HFFc6 (cell line): ENCODE measurements at regions not wholly inside any gene's neighbourhood (a gene's known extent, or its start where the extent isn't known, plus 50 kb on each side); places are given as distances from the start of the nearest gene placed in this dataset.

Source experiments
- DNase-seq: peaks from one replicate; pipeline ENCODE4 v3.0.0-alpha.2; 2018
- H3K27ac Mint-ChIP-seq: 2 replicates; pipeline ENCODE4 v1.8.0; 2020; ENCODE audit warnings: mild to moderate bottlenecking, mixed read lengths
- H3K27me3 Mint-ChIP-seq: 2 replicates; pipeline ENCODE4 v1.8.0; 2021; ENCODE audit warnings: mild to moderate bottlenecking, moderate library complexity, mixed read lengths; ENCODE audit not compliant: insufficient read depth
- H3K36me3 Mint-ChIP-seq: 2 replicates; pipeline ENCODE4 v1.8.0; 2021; ENCODE audit warnings: low read depth, mixed read lengths
- H3K4me1 Mint-ChIP-seq: 2 replicates; pipeline ENCODE4 v1.8.0; 2020; ENCODE audit warnings: low read depth, mixed read lengths
- H3K4me3 Mint-ChIP-seq: 2 replicates; pipeline ENCODE4 v1.8.0; 2020; ENCODE audit warnings: mild to moderate bottlenecking, moderate library complexity, mixed read lengths
- H3K9me3 Mint-ChIP-seq: 2 replicates; pipeline ENCODE4 v1.8.0; 2020; ENCODE audit warnings: mild to moderate bottlenecking, mixed read lengths
- TF ChIP-seq, protein P1 (sequence below): fragments of 200-600 bp; sonication (generic); IDR thresholded peaks from 2 replicates; pipeline ENCODE4 v1.5.0; 2021; ENCODE audit warnings: antibody characterized with exemption, mild to moderate bottlenecking

GRCh38 chr7:110066843-110067242 lies 1024.1 kb upstream of the LRRN3 start:
- H3K4me3 Mint-ChIP-seq, result no peak overlapping the region
- H3K36me3 Mint-ChIP-seq, result no peaks in the 10 kb centered on the region; the same call in 1 of the 2 replicates
- no peaks in the 10 kb centered on the region; the same call in none of the 2 replicates for H3K27me3 Mint-ChIP-seq
- no peak overlapping the region for H3K27ac Mint-ChIP-seq
- TF ChIP-seq, protein P1, sequence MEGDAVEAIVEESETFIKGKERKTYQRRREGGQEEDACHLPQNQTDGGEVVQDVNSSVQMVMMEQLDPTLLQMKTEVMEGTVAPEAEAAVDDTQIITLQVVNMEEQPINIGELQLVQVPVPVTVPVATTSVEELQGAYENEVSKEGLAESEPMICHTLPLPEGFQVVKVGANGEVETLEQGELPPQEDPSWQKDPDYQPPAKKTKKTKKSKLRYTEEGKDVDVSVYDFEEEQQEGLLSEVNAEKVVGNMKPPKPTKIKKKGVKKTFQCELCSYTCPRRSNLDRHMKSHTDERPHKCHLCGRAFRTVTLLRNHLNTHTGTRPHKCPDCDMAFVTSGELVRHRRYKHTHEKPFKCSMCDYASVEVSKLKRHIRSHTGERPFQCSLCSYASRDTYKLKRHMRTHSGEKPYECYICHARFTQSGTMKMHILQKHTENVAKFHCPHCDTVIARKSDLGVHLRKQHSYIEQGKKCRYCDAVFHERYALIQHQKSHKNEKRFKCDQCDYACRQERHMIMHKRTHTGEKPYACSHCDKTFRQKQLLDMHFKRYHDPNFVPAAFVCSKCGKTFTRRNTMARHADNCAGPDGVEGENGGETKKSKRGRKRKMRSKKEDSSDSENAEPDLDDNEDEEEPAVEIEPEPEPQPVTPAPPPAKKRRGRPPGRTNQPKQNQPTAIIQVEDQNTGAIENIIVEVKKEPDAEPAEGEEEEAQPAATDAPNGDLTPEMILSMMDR, result no peak
- H3K9me3 Mint-ChIP-seq, result no peaks in the 10 kb centered on the region
- DNase-seq, result no peak
- no peaks in the 10 kb centered on the region for H3K4me1 Mint-ChIP-seq

- no peak overlapping the region for H3K4me3 Mint-ChIP-seq
- no peak overlapping the region for H3K27ac Mint-ChIP-seq
- peaks cover 2% of the 10 kb centered on the region for H3K4me1 Mint-ChIP-seq
- no peak for DNase-seq
- TF ChIP-seq, protein P1, result no peak
- no peaks in the 10 kb centered on the region; the same call in 1 of the 2 replicates for H3K36me3 Mint-ChIP-seq
- no peaks in the 10 kb centered on the region; the same call in 1 of the 2 replicates for H3K27me3 Mint-ChIP-seq
- H3K9me3 Mint-ChIP-seq, result no peaks in the 10 kb centered on the region
These were observed 1019.7 kb upstream of the LRRN3 start for GRCh38 chr7:110071192-110071591.

DNA sequence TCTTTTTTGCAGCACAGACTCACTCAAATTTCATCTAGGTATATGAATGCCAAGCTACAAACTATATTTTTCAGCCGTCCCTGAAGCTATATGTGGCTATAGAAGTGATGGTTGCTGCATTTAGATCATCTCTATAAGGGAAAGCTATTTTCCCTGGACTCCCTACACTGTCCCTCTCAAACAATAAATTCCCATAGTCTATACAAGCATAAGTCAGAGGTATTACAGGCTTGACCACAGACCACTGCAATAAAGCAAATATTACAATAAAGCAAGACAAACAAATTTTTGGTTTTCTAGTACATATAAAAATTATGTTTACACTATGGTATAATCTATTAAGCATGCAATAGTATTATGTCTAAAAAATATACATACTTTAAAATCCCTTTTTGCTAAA lies 1015.5 kb upstream of the LRRN3 start:
- Mint-ChIP-seq H3K27me3 (no peaks in the 10 kb centered on the region), H3K9me3 (no peaks in the 10 kb centered on the region), H3K36me3 (no peaks in the 10 kb centered on the region), H3K27ac (no peak overlapping the region), H3K4me1 (peaks cover 9% of the 10 kb centered on the region), H3K4me3 (no peak overlapping the region)
- TF ChIP-seq, protein P1, result no peak
- DNase-seq, result no peak

- TF ChIP-seq, protein P1, result no peak
- H3K9me3 Mint-ChIP-seq, result no peaks in the 10 kb centered on the region
- H3K36me3 Mint-ChIP-seq, result no peaks in the 10 kb centered on the region
- DNase-seq, result no peak
- no peak overlapping the region for H3K4me3 Mint-ChIP-seq
- no peaks in the 10 kb centered on the region for H3K27me3 Mint-ChIP-seq
- peaks cover 9% of the 10 kb centered on the region for H3K4me1 Mint-ChIP-seq
- H3K27ac Mint-ChIP-seq, result no peak overlapping the region
These were observed 1014.7 kb upstream of the LRRN3 start for GRCh38 chr7:110076194-110076593.

GRCh38 chr7:110084181-110084807 lies 1006.6 kb upstream of the LRRN3 start:
- TF ChIP-seq, protein P1, result no peak
- no peak overlapping the region for H3K4me3 Mint-ChIP-seq
- H3K4me1 Mint-ChIP-seq, result peaks cover 10% of the 10 kb centered on the region
- no peaks in the 10 kb centered on the region for H3K27me3 Mint-ChIP-seq
- H3K9me3 Mint-ChIP-seq, result no peaks in the 10 kb centered on the region
- DNase-seq, result no peak
- no peak overlapping the region for H3K27ac Mint-ChIP-seq
- H3K36me3 Mint-ChIP-seq, result no peaks in the 10 kb centered on the region
